A673 (cell line): ENCODE measurements at regions not wholly inside any gene's neighbourhood (a gene's known extent, or its start where the extent isn't known, plus 50 kb on each side); places are given as distances from the start of the nearest gene placed in this dataset.

Experiments used
- EZH2 ChIP-seq: fragments of 200-600 bp; sonication (generic); IDR thresholded peaks from 2 replicates; pipeline ENCODE4 v1.6.1; 2017; ENCODE audit warnings: borderline replicate concordance, low read depth, mild to moderate bottlenecking, mixed read lengths, antibody characterized with exemption, low read length; ENCODE audit not compliant: poor library complexity, severe bottlenecking
- TF ChIP-seq, protein P1 (sequence below): fragments of 300-800, 200-600 bp; sonication (generic); conservative IDR thresholded peaks from 2 replicates; pipeline ENCODE4 v1.5.1; 2017; ENCODE audit warnings: low read depth, mild to moderate bottlenecking, antibody characterized with exemption, low read length, moderate library complexity, mixed read lengths

DNA sequence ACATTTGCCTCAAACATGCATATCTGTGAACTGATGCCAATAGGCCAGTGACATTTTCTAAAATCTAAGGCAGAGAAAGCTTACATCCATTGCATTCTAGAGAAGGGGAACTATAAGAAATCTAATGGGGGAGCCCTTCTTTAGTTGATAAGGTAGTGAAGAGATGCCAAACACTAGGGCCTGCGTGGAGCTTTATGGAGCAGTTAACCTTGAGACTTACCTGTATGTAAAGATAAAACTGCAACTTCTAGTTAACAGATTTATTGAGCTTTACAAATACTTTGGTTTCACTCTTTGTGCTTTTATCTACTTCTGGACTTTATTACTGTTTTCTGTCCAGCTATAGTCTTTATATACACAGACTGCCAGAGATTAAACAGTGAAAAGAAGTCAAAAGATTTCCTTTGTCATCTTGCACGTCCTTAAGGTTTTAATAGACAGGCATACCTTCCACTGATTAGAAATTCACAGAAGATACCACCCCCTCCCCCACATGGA lies 457.6 kb downstream of the KLF12 start:
- TF ChIP-seq, protein P1, sequence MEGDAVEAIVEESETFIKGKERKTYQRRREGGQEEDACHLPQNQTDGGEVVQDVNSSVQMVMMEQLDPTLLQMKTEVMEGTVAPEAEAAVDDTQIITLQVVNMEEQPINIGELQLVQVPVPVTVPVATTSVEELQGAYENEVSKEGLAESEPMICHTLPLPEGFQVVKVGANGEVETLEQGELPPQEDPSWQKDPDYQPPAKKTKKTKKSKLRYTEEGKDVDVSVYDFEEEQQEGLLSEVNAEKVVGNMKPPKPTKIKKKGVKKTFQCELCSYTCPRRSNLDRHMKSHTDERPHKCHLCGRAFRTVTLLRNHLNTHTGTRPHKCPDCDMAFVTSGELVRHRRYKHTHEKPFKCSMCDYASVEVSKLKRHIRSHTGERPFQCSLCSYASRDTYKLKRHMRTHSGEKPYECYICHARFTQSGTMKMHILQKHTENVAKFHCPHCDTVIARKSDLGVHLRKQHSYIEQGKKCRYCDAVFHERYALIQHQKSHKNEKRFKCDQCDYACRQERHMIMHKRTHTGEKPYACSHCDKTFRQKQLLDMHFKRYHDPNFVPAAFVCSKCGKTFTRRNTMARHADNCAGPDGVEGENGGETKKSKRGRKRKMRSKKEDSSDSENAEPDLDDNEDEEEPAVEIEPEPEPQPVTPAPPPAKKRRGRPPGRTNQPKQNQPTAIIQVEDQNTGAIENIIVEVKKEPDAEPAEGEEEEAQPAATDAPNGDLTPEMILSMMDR, result no peak
- no peak for TF ChIP-seq EZH2
